ENCODE measurements at regions not wholly inside any gene's neighbourhood (a gene's known extent, or its start where the extent isn't known, plus 50 kb on each side); places are given as distances from the start of the nearest gene placed in this dataset.

DNA sequence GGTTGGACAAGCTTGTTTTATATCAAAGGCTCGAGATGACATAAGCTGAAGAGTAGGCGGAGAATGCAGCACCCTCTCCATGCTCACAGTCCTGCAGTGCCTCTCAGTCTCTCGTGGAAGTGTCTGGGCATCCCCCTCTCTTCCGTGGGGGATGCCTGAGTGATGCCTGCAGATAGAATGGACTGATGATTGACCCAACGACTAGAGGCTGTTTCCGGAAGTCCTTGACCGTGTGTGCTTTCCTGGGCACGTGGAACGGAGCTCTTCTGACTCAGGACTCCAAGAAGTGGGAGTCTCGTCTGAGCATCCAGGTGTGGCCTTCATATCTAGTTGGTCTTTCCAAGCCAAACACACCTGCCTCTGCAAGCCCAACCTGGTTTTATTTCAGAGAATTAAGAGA lies 241.8 kb upstream of the IRX2 start:
- no peaks in the 10 kb centered on the region for H3K36me3 Mint-ChIP-seq (ENCODE audit: low read depth)
- no peak overlapping the region for H3K4me3 Mint-ChIP-seq
- intact Hi-C loops (cut with micrococcal nuclease) = no loop called here
- H3K27ac Mint-ChIP-seq = no peak overlapping the region
- peak; percentile 28 for DNase-seq
- H3K9me3 Mint-ChIP-seq = peaks cover 4% of the 10 kb centered on the region
- no peaks in the 10 kb centered on the region for H3K4me1 Mint-ChIP-seq
- H3K27me3 Mint-ChIP-seq = no peaks in the 10 kb centered on the region

DNA sequence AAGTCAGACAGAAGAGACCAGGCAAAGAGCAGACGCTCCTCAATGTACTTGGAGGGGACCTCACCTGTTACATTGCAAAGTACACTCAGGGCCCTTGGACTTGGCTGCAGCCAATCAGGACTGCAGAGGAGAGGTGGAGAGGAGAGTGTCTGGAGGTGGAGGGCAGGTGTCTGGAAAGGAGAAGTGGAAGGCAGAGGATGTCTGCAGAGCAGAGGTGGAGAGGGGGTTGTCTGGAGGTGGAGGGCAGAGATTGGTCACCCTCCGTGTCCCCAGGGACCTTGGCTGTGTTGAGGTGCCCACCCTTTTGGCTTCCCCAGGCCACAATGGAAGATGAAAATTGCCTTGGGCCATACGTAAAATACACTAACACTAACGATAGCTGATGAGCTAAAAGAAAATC lies 241.3 kb upstream of the IRX2 start:
- Mint-ChIP-seq H3K27ac (no peak overlapping the region), H3K4me3 (no peak overlapping the region), H3K9me3 (peaks cover 4% of the 10 kb centered on the region), H3K36me3 (ENCODE audit: low read depth) (no peaks in the 10 kb centered on the region), H3K27me3 (no peaks in the 10 kb centered on the region), H3K4me1 (no peaks in the 10 kb centered on the region)
- DNase-seq = peak; percentile 13
- intact Hi-C loops (cut with micrococcal nuclease) = no loop called here

GRCh38 chr5:2991884-2992283 lies 240.4 kb upstream of the IRX2 start:
- no peak for DNase-seq
- Mint-ChIP-seq H3K36me3 (ENCODE audit: low read depth) (no peaks in the 10 kb centered on the region), H3K4me1 (no peaks in the 10 kb centered on the region), H3K27me3 (no peaks in the 10 kb centered on the region), H3K27ac (no peak overlapping the region), H3K4me3 (no peak overlapping the region), H3K9me3 (peaks cover 6% of the 10 kb centered on the region)
- intact Hi-C loops (cut with micrococcal nuclease) = no loop called here

- Mint-ChIP-seq H3K36me3 (ENCODE audit: low read depth) (no peaks in the 10 kb centered on the region), H3K27me3 (no peaks in the 10 kb centered on the region), H3K4me3 (no peak overlapping the region), H3K9me3 (peaks cover 9% of the 10 kb centered on the region), H3K4me1 (no peaks in the 10 kb centered on the region), H3K27ac (no peak overlapping the region)
- intact Hi-C loops (cut with micrococcal nuclease) = no loop called here
- DNase-seq = no peak
Measured at GRCh38 chr5:2989517-2989916, 238.0 kb upstream of the IRX2 start.

GRCh38 chr5:2986301-2986700 lies 234.8 kb upstream of the IRX2 start:
- no peak overlapping the region for H3K27ac Mint-ChIP-seq
- intact Hi-C loops (cut with micrococcal nuclease) = no loop called here
- no peaks in the 10 kb centered on the region for H3K27me3 Mint-ChIP-seq
- H3K36me3 Mint-ChIP-seq (ENCODE audit: low read depth) = no peaks in the 10 kb centered on the region
- DNase-seq = no peak
- H3K4me3 Mint-ChIP-seq = no peak overlapping the region
- peaks cover 9% of the 10 kb centered on the region for H3K9me3 Mint-ChIP-seq
- H3K4me1 Mint-ChIP-seq = no peaks in the 10 kb centered on the region

DNA sequence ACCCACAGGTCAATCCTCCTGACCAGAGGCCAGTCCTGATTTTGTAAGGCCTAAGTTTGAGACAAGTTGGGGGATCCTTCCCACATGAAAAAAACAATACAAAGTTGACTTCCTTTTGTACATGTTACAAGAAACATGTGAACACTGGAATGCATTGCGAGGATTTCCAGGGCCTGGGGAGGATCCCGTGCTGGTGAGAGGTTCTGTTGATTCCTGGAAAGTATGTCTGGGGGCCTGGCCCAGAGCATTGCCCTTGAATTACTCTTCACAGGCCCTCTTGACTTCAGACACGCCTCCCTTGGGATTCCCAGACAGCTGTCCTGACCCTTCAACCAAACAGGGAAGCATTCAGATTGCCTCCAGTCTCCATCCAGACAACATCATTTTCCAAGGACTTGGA lies 234.2 kb upstream of the IRX2 start:
- H3K9me3 Mint-ChIP-seq = peaks cover 9% of the 10 kb centered on the region
- intact Hi-C loops (cut with micrococcal nuclease) = no loop called here
- no peaks in the 10 kb centered on the region for H3K27me3 Mint-ChIP-seq
- no peak overlapping the region for H3K27ac Mint-ChIP-seq
- H3K4me3 Mint-ChIP-seq = no peak overlapping the region
- no peaks in the 10 kb centered on the region for H3K36me3 Mint-ChIP-seq (ENCODE audit: low read depth)
- no peaks in the 10 kb centered on the region for H3K4me1 Mint-ChIP-seq
- no peak for DNase-seq

- no peaks in the 10 kb centered on the region for H3K27me3 Mint-ChIP-seq
- no peaks in the 10 kb centered on the region for H3K4me1 Mint-ChIP-seq
- no peak for DNase-seq
- peaks cover 5% of the 10 kb centered on the region for H3K9me3 Mint-ChIP-seq
- intact Hi-C loops (cut with micrococcal nuclease) = no loop called here
- no peak overlapping the region for H3K4me3 Mint-ChIP-seq
- H3K27ac Mint-ChIP-seq = no peak overlapping the region
- no peaks in the 10 kb centered on the region for H3K36me3 Mint-ChIP-seq (ENCODE audit: low read depth)
Measured at GRCh38 chr5:2983583-2984300, 232.3 kb upstream of the IRX2 start.

GRCh38 chr5:2981652-2982051 lies 230.2 kb upstream of the IRX2 start:
- no peaks in the 10 kb centered on the region for H3K27me3 Mint-ChIP-seq
- H3K9me3 Mint-ChIP-seq = peaks cover under 1% of the 10 kb centered on the region
- H3K4me1 Mint-ChIP-seq = no peaks in the 10 kb centered on the region
- peak; percentile 19 for DNase-seq
- H3K27ac Mint-ChIP-seq = no peak overlapping the region
- no peaks in the 10 kb centered on the region for H3K36me3 Mint-ChIP-seq (ENCODE audit: low read depth)
- no peak overlapping the region for H3K4me3 Mint-ChIP-seq
- intact Hi-C loops (cut with micrococcal nuclease) = no loop called here

DNA sequence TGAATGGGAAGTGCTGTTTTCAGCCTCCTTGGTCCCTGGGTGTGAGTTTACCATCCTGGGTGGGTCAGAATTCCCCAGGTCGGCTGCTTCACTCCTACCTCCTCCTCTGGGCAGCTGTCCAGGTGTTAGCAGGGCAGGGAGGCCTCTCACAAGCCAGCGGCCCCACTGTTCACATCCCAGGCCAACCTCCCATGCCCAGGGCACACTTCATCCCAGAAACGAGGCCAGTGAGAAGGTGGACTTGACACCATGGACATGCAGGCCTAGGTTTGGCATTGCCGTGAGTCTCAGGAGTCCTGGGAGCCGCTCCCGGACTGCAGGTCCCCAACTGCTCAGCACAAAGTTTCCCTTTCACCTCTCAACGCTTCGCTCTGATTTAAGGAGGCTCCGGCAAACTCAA lies 229.6 kb upstream of the IRX2 start:
- H3K27me3 Mint-ChIP-seq = no peaks in the 10 kb centered on the region
- H3K36me3 Mint-ChIP-seq (ENCODE audit: low read depth) = no peaks in the 10 kb centered on the region
- intact Hi-C loops (cut with micrococcal nuclease) = no loop called here
- no peak overlapping the region for H3K4me3 Mint-ChIP-seq
- H3K9me3 Mint-ChIP-seq = no peaks in the 10 kb centered on the region
- no peaks in the 10 kb centered on the region for H3K4me1 Mint-ChIP-seq
- peak; percentile 20 for DNase-seq
- no peak overlapping the region for H3K27ac Mint-ChIP-seq

DNA sequence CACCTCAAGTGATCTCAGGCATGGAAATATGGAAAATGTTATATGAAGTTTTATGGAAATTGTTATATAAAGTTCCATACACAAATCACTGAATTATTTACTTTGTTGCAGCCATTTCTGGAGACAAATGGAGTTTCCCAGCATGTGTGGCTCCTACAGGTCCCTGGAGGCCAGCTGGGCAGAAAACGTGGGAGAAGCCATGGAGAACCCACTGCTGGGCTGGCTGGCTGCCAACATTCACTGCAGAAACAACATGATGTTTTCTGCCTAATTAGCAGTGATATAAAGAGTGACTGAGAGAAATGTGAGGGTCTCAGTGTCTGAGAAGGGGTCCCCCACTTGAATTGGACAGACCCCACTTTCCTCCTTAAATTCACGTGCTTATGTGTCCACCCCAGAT lies 208.8 kb upstream of the IRX2 start:
- Mint-ChIP-seq H3K27me3 (no peaks in the 10 kb centered on the region), H3K36me3 (ENCODE audit: low read depth) (no peaks in the 10 kb centered on the region), H3K4me1 (no peaks in the 10 kb centered on the region), H3K27ac (no peak overlapping the region), H3K4me3 (no peak overlapping the region), H3K9me3 (peaks cover 11% of the 10 kb centered on the region)
- DNase-seq = no peak
- intact Hi-C loops (cut with micrococcal nuclease) = no loop called here

- Mint-ChIP-seq H3K4me1 (no peaks in the 10 kb centered on the region), H3K27me3 (no peaks in the 10 kb centered on the region), H3K27ac (no peak overlapping the region), H3K9me3 (peaks cover 11% of the 10 kb centered on the region), H3K36me3 (ENCODE audit: low read depth) (no peaks in the 10 kb centered on the region), H3K4me3 (no peak overlapping the region)
- DNase-seq = no peak
- intact Hi-C loops (cut with micrococcal nuclease) = no loop called here
Measured at GRCh38 chr5:2958976-2959375, 207.5 kb upstream of the IRX2 start.

- intact Hi-C loops (cut with micrococcal nuclease) = no loop called here
- no peaks in the 10 kb centered on the region for H3K27me3 Mint-ChIP-seq
- no peak overlapping the region for H3K4me3 Mint-ChIP-seq
- H3K9me3 Mint-ChIP-seq = peaks cover 5% of the 10 kb centered on the region
- no peaks in the 10 kb centered on the region for H3K36me3 Mint-ChIP-seq (ENCODE audit: low read depth)
- H3K27ac Mint-ChIP-seq = no peak overlapping the region
- H3K4me1 Mint-ChIP-seq = no peaks in the 10 kb centered on the region
- no peak for DNase-seq
Measured at GRCh38 chr5:2948875-2949274, 197.4 kb upstream of the IRX2 start.

GRCh38 chr5:2946315-2946714 lies 194.8 kb upstream of the IRX2 start:
- Mint-ChIP-seq H3K27ac (no peak overlapping the region), H3K27me3 (no peaks in the 10 kb centered on the region), H3K4me1 (no peaks in the 10 kb centered on the region), H3K4me3 (no peak overlapping the region), H3K9me3 (no peaks in the 10 kb centered on the region), H3K36me3 (ENCODE audit: low read depth) (no peaks in the 10 kb centered on the region)
- no peak for DNase-seq
- intact Hi-C loops (cut with micrococcal nuclease) = no loop called here

- Mint-ChIP-seq H3K4me1 (no peaks in the 10 kb centered on the region), H3K36me3 (ENCODE audit: low read depth) (no peaks in the 10 kb centered on the region), H3K27me3 (no peaks in the 10 kb centered on the region), H3K27ac (no peak overlapping the region), H3K9me3 (no peaks in the 10 kb centered on the region), H3K4me3 (no peak overlapping the region)
- intact Hi-C loops (cut with micrococcal nuclease) = no loop called here
- no peak for DNase-seq
Measured at GRCh38 chr5:2936413-2936812, 184.9 kb upstream of the IRX2 start.

- intact Hi-C loops (cut with micrococcal nuclease) = no loop called here
- Mint-ChIP-seq H3K27me3 (no peaks in the 10 kb centered on the region), H3K9me3 (peaks cover 6% of the 10 kb centered on the region), H3K4me1 (no peaks in the 10 kb centered on the region), H3K4me3 (no peak overlapping the region), H3K36me3 (ENCODE audit: low read depth) (no peaks in the 10 kb centered on the region), H3K27ac (no peak overlapping the region)
- DNase-seq = no peak
Measured at GRCh38 chr5:2929779-2930178, 178.3 kb upstream of the IRX2 start.

Data from activated CD4-positive, alpha-beta T cell treated with anti-CD3 and anti-CD28 coated beads, Interleukin-2, amount 10 ng/mL, durations not matched to agents 24 days and 14 days (primary cell).